ENCODE measurements at regions not wholly inside any gene's neighbourhood (a gene's known extent, or its start where the extent isn't known, plus 50 kb on each side); places are given as distances from the start of the nearest gene placed in this dataset.

DNA sequence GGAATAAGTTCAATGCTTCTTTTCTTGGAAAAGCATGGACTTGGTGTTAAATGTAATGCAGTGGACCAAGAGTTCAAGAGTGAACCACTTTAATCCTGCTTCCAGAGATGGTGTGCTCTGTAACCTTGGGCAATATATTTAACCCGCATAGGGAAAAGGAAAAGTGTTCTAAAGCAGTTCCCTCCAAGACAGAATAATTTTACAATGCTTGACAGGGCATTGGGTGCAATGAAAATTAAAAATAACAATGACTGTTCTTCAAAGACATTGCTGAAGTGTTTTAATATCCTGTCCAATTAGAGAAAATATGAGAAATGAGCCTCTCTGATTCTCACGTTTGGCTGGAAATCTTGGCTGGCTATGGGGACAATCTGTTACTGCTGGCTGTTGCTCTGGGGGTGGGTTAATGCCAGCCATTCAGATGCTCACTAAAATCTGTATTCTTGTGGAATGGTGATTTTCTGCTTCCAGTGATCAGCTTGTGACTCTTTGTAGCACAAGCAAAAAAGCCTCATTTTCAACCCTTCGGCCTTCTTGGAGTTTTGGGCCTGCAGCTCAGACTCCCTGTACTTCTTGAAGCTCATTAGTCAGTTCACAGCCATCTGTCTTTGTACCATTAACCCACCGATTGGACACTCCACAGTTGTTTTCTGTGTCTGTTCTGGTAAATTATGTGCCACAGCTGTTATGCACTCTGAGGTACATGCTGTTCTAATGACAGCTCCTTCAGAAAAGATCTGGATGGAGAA is 310.6 kb downstream of the LMO7 start:
- no peak for DNase-seq (ENCODE audit: extremely low read depth, low read depth)
- TF ChIP-seq, protein P1, sequence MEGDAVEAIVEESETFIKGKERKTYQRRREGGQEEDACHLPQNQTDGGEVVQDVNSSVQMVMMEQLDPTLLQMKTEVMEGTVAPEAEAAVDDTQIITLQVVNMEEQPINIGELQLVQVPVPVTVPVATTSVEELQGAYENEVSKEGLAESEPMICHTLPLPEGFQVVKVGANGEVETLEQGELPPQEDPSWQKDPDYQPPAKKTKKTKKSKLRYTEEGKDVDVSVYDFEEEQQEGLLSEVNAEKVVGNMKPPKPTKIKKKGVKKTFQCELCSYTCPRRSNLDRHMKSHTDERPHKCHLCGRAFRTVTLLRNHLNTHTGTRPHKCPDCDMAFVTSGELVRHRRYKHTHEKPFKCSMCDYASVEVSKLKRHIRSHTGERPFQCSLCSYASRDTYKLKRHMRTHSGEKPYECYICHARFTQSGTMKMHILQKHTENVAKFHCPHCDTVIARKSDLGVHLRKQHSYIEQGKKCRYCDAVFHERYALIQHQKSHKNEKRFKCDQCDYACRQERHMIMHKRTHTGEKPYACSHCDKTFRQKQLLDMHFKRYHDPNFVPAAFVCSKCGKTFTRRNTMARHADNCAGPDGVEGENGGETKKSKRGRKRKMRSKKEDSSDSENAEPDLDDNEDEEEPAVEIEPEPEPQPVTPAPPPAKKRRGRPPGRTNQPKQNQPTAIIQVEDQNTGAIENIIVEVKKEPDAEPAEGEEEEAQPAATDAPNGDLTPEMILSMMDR (IDR thresholded peaks at IDR 0.05; ENCODE audit: low read depth, low read length, missing control alignments): no peak
- H3K4me3 ChIP-seq (replicated peaks; ENCODE audit: low read depth, low read length): no peak overlapping the region

DNA sequence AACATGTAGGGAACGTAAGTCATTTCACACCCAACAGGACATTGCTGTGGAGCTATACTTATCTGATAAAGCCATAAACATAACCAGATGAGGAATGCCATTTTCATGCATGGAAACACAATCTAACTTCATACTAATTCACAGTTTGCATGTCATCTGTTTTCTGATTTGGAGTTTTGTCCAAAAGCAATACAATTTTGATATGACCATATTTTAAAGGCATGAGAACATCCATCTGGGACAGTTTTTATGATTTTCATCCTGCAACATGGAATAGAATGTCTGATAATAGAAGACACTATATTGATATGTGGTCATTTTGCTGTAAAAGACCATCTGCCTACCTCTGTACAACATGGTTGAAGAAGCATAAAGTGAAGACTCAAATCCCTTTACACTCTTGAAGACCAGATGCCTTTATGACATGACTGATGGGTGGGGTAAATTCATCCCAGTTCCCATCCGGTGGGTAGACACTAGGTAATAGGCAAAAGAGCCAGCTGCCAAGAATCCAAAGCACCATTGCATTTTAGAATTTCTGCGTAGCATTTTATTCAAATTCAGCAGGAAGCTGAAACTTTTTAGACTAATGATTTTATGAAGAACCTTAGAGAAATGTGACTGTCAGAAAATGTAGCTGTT is 309.8 kb downstream of the LMO7 start:
- TF ChIP-seq, protein P1 (IDR thresholded peaks at IDR 0.05; ENCODE audit: low read depth, low read length, missing control alignments): no peak
- no peak for DNase-seq (ENCODE audit: extremely low read depth, low read depth)
- H3K4me3 ChIP-seq (replicated peaks; ENCODE audit: low read depth, low read length): no peak overlapping the region

DNA sequence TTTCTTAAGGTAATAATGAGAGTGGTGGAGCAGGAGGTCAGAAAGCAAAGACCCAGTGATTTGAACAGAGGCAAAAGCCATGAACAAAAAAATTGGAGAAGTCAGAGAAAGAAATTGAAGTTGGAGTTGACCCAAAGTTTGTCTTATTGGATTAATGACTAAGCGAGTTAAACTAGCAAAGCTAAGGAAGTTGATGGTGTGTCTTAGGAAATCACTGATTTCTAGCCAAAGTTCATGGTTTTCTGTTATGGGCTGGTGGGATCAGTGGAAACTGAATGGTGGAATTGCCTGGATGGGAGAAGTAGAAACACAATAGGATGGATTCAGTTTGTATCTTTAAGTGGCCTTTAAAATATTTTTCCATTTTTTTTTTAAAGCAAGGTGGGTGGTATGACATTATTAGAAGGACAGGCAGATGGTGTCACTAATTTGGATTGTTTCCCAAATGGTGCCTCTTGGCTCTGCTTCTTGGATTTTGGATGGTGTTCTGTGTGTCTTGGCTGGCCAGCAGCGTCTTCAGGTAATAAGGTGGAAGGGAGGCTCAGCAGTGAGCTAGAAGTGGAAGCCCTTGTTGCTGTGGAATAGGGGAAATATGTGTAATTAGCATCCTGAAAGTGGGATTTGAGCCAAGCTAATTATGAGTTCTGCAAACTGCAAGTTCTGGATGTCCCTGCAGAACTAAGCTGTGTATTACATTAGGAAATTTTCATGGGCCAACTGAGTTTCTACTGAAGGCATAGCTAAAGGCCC is 302.9 kb downstream of the LMO7 start:
- DNase-seq (ENCODE audit: extremely low read depth, low read depth): no peak
- TF ChIP-seq, protein P1 (IDR thresholded peaks at IDR 0.05; ENCODE audit: low read depth, low read length, missing control alignments): no peak
- no peak overlapping the region for H3K4me3 ChIP-seq (replicated peaks; ENCODE audit: low read depth, low read length)

DNA sequence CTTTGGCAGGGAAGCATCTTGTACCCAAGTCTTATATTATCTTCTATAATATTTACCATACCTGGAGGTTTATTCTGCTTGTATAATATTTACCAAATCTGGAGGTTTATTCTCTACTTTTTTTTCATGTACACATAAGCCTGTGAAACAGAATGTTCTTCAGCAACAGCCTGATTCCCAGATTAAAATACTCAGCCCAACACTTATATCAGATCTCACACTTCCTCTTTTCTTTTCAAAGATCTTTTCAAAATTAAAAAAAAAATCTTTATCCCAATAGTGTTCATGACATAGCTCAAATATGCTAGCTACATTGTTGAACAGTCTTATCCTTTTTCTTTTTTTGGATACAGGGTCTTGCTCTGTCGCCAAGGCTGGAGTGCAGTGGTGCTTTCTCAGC is 300.7 kb downstream of the LMO7 start:
- H3K4me3 ChIP-seq (replicated peaks; ENCODE audit: low read depth, low read length): no peak overlapping the region
- TF ChIP-seq, protein P1 (IDR thresholded peaks at IDR 0.05; ENCODE audit: low read depth, low read length, missing control alignments): no peak
- DNase-seq (ENCODE audit: extremely low read depth, low read depth): no peak

DNA sequence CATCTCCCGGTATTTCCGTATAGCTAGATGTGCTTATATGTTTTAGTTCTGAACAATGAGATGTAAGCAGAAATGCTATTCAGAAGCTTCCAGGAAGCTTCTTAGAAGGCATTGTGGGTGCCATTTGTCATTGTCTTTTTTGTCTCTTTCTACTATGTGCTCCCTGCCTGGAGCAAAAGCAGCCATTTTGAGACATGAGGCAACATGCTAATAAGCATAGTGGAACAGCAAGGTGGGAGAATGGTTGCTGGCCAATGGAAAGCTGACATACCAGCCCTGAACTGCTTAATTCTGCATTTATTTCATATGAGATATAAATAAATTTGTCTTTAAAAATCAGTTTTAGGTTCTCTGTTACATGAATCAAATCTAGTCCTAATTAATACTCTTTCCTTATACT is 299.7 kb downstream of the LMO7 start:
- TF ChIP-seq, protein P1 (IDR thresholded peaks at IDR 0.05; ENCODE audit: low read depth, low read length, missing control alignments): no peak
- DNase-seq (ENCODE audit: extremely low read depth, low read depth): no peak
- no peak overlapping the region for H3K4me3 ChIP-seq (replicated peaks; ENCODE audit: low read depth, low read length)

DNA sequence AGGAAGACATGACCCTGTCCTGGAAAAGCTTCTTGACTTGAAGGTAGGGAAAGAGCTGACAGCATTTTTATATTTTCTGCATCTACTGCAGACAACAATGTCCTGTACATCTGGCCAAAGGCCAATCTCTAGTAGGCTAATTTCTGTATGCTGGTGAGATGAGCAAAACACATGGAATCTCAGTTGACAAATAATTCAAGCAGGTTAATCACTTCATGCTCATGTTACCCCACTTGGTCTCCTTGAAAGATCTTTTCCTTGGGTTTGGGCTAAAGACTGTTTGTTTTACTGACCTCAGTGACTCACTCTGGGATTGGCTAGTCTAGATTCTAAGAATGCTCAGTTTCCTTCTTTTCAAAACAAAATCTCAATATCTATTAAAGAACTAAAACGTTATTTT is 298.8 kb downstream of the LMO7 start:
- H3K4me3 ChIP-seq (replicated peaks; ENCODE audit: low read depth, low read length): no peak overlapping the region
- DNase-seq (ENCODE audit: extremely low read depth, low read depth): no peak
- TF ChIP-seq, protein P1 (IDR thresholded peaks at IDR 0.05; ENCODE audit: low read depth, low read length, missing control alignments): no peak
